ENCODE measurements at regions not wholly inside any gene's neighbourhood (a gene's known extent, or its start where the extent isn't known, plus 50 kb on each side); places are given as distances from the start of the nearest gene placed in this dataset.

- H3K27me3 ChIP-seq (replicated peaks; ENCODE audit: control insufficient read depth, insufficient read depth, low read length, poor library complexity, severe bottlenecking), result peaks cover 22% of the 10 kb centered on the region
- no peaks in the 10 kb centered on the region for H3K36me3 ChIP-seq (ENCODE audit: control insufficient read depth, insufficient read depth, low read length)
- H3K4me1 ChIP-seq (ENCODE audit: control insufficient read depth, insufficient read depth, low read length, poor library complexity, severe bottlenecking), result peaks cover 12% of the 10 kb centered on the region
- DNase-seq, result no peak
- no peak overlapping the region for H3K4me3 ChIP-seq (ENCODE audit: insufficient read depth, low read depth, low read length, poor library complexity, severe bottlenecking)
- no peaks in the 10 kb centered on the region for H3K9me3 ChIP-seq (ENCODE audit: control insufficient read depth, low read length)
- no peak overlapping the region for H3K27ac ChIP-seq (ENCODE audit: insufficient read depth, low read length, poor library complexity, severe bottlenecking)
Observed at GRCh38 chr14:89028462-89029134, 204.1 kb downstream of the TTC8 start.

- H3K9me3 ChIP-seq (ENCODE audit: control insufficient read depth, low read length), result no peaks in the 10 kb centered on the region
- peaks cover 12% of the 10 kb centered on the region for H3K4me1 ChIP-seq (ENCODE audit: control insufficient read depth, insufficient read depth, low read length, poor library complexity, severe bottlenecking)
- no peak for DNase-seq
- peaks cover 16% of the 10 kb centered on the region for H3K27me3 ChIP-seq (replicated peaks; ENCODE audit: control insufficient read depth, insufficient read depth, low read length, poor library complexity, severe bottlenecking)
- no peak overlapping the region for H3K4me3 ChIP-seq (ENCODE audit: insufficient read depth, low read depth, low read length, poor library complexity, severe bottlenecking)
- no peak overlapping the region for H3K27ac ChIP-seq (ENCODE audit: insufficient read depth, low read length, poor library complexity, severe bottlenecking)
- no peaks in the 10 kb centered on the region for H3K36me3 ChIP-seq (ENCODE audit: control insufficient read depth, insufficient read depth, low read length)
Observed at GRCh38 chr14:89029961-89030694, 205.7 kb downstream of the TTC8 start.

GRCh38 chr14:89030921-89031320 is 206.5 kb downstream of the TTC8 start:
- H3K27me3 ChIP-seq (replicated peaks; ENCODE audit: control insufficient read depth, insufficient read depth, low read length, poor library complexity, severe bottlenecking), result peaks cover 14% of the 10 kb centered on the region

GRCh38 chr14:89032086-89032649 is 207.7 kb downstream of the TTC8 start:
- Histone ChIP-seq H3K4me1 (ENCODE audit: control insufficient read depth, insufficient read depth, low read length, poor library complexity, severe bottlenecking) (peaks cover 5% of the 10 kb centered on the region), H3K27me3 (replicated peaks; ENCODE audit: control insufficient read depth, insufficient read depth, low read length, poor library complexity, severe bottlenecking) (peaks cover 5% of the 10 kb centered on the region), H3K9me3 (ENCODE audit: control insufficient read depth, low read length) (no peaks in the 10 kb centered on the region), H3K36me3 (ENCODE audit: control insufficient read depth, insufficient read depth, low read length) (no peaks in the 10 kb centered on the region), H3K27ac (ENCODE audit: insufficient read depth, low read length, poor library complexity, severe bottlenecking) (no peak overlapping the region), H3K4me3 (ENCODE audit: insufficient read depth, low read depth, low read length, poor library complexity, severe bottlenecking) (no peak overlapping the region)
- DNase-seq, result no peak

More at GRCh38 chr14:89030921-89031320, 206.5 kb downstream of the TTC8 start:
- Histone ChIP-seq H3K4me3 (ENCODE audit: insufficient read depth, low read depth, low read length, poor library complexity, severe bottlenecking) (no peak overlapping the region), H3K27ac (ENCODE audit: insufficient read depth, low read length, poor library complexity, severe bottlenecking) (no peak overlapping the region), H3K4me1 (ENCODE audit: control insufficient read depth, insufficient read depth, low read length, poor library complexity, severe bottlenecking) (peaks cover 12% of the 10 kb centered on the region), H3K9me3 (ENCODE audit: control insufficient read depth, low read length) (no peaks in the 10 kb centered on the region), H3K36me3 (ENCODE audit: control insufficient read depth, insufficient read depth, low read length) (no peaks in the 10 kb centered on the region)
- DNase-seq, result no peak

- Histone ChIP-seq H3K36me3 (ENCODE audit: control insufficient read depth, insufficient read depth, low read length) (no peaks in the 10 kb centered on the region), H3K4me1 (ENCODE audit: control insufficient read depth, insufficient read depth, low read length, poor library complexity, severe bottlenecking) (no peaks in the 10 kb centered on the region), H3K27ac (ENCODE audit: insufficient read depth, low read length, poor library complexity, severe bottlenecking) (no peak overlapping the region), H3K9me3 (ENCODE audit: control insufficient read depth, low read length) (no peaks in the 10 kb centered on the region), H3K27me3 (replicated peaks; ENCODE audit: control insufficient read depth, insufficient read depth, low read length, poor library complexity, severe bottlenecking) (no peaks in the 10 kb centered on the region), H3K4me3 (ENCODE audit: insufficient read depth, low read depth, low read length, poor library complexity, severe bottlenecking) (no peak overlapping the region)
- DNase-seq, result no peak
Observed at GRCh38 chr14:89033756-89034155, 209.3 kb downstream of the TTC8 start.

GRCh38 chr14:89036371-89036770 is 211.9 kb downstream of the TTC8 start:
- Histone ChIP-seq H3K9me3 (ENCODE audit: control insufficient read depth, low read length) (no peaks in the 10 kb centered on the region), H3K27me3 (replicated peaks; ENCODE audit: control insufficient read depth, insufficient read depth, low read length, poor library complexity, severe bottlenecking) (no peaks in the 10 kb centered on the region), H3K4me3 (ENCODE audit: insufficient read depth, low read depth, low read length, poor library complexity, severe bottlenecking) (no peak overlapping the region), H3K4me1 (ENCODE audit: control insufficient read depth, insufficient read depth, low read length, poor library complexity, severe bottlenecking) (peaks cover 9% of the 10 kb centered on the region), H3K36me3 (ENCODE audit: control insufficient read depth, insufficient read depth, low read length) (no peaks in the 10 kb centered on the region), H3K27ac (ENCODE audit: insufficient read depth, low read length, poor library complexity, severe bottlenecking) (no peak overlapping the region)
- DNase-seq, result no peak

- no peak for DNase-seq
- Histone ChIP-seq H3K36me3 (ENCODE audit: control insufficient read depth, insufficient read depth, low read length) (no peaks in the 10 kb centered on the region), H3K27me3 (replicated peaks; ENCODE audit: control insufficient read depth, insufficient read depth, low read length, poor library complexity, severe bottlenecking) (no peaks in the 10 kb centered on the region), H3K4me1 (ENCODE audit: control insufficient read depth, insufficient read depth, low read length, poor library complexity, severe bottlenecking) (peaks cover 9% of the 10 kb centered on the region), H3K4me3 (ENCODE audit: insufficient read depth, low read depth, low read length, poor library complexity, severe bottlenecking) (no peak overlapping the region), H3K9me3 (ENCODE audit: control insufficient read depth, low read length) (no peaks in the 10 kb centered on the region), H3K27ac (ENCODE audit: insufficient read depth, low read length, poor library complexity, severe bottlenecking) (no peak overlapping the region)
Observed at GRCh38 chr14:89037065-89037464, 212.6 kb downstream of the TTC8 start.

GRCh38 chr14:89040080-89040459 is 215.6 kb downstream of the TTC8 start:
- H3K9me3 ChIP-seq (ENCODE audit: control insufficient read depth, low read length), result no peaks in the 10 kb centered on the region

GRCh38 chr14:89040460-89041256 is 216.2 kb downstream of the TTC8 start:
- Histone ChIP-seq H3K4me1 (ENCODE audit: control insufficient read depth, insufficient read depth, low read length, poor library complexity, severe bottlenecking) (peaks cover 9% of the 10 kb centered on the region), H3K27ac (ENCODE audit: insufficient read depth, low read length, poor library complexity, severe bottlenecking) (no peak overlapping the region), H3K4me3 (ENCODE audit: insufficient read depth, low read depth, low read length, poor library complexity, severe bottlenecking) (peak overlapping the region; percentile 42), H3K36me3 (ENCODE audit: control insufficient read depth, insufficient read depth, low read length) (no peaks in the 10 kb centered on the region), H3K27me3 (replicated peaks; ENCODE audit: control insufficient read depth, insufficient read depth, low read length, poor library complexity, severe bottlenecking) (no peaks in the 10 kb centered on the region), H3K9me3 (ENCODE audit: control insufficient read depth, low read length) (no peaks in the 10 kb centered on the region)
- DNase-seq, result peak; percentile 28 to 59 (median 33)

More at GRCh38 chr14:89040080-89040459, 215.6 kb downstream of the TTC8 start:
- no peak overlapping the region for H3K4me3 ChIP-seq (ENCODE audit: insufficient read depth, low read depth, low read length, poor library complexity, severe bottlenecking)
- DNase-seq, result no peak
- no peaks in the 10 kb centered on the region for H3K27me3 ChIP-seq (replicated peaks; ENCODE audit: control insufficient read depth, insufficient read depth, low read length, poor library complexity, severe bottlenecking)
- no peak overlapping the region for H3K27ac ChIP-seq (ENCODE audit: insufficient read depth, low read length, poor library complexity, severe bottlenecking)
- peaks cover 9% of the 10 kb centered on the region for H3K4me1 ChIP-seq (ENCODE audit: control insufficient read depth, insufficient read depth, low read length, poor library complexity, severe bottlenecking)
- H3K36me3 ChIP-seq (ENCODE audit: control insufficient read depth, insufficient read depth, low read length), result no peaks in the 10 kb centered on the region
